HepG2 (cell line): ENCODE measurements at regions not wholly inside any gene's neighbourhood (a gene's known extent, or its start where the extent isn't known, plus 50 kb on each side); places are given as distances from the start of the nearest gene placed in this dataset.

ENCODE experiments used
- ATAC-seq: fragments of 200-7000 bp; cut with Tn5 transposase; 3 replicates; pipeline ENCODE4 v1.9.1; 2020; ENCODE audit warnings: mild to moderate bottlenecking, moderate library complexity
- BruUV-seq: library from RNA; stranded (reverse); fragments of 400-500 nt; replicated peaks from 2 replicates; lab custom pipeline; 2021; lab: Mats Ljungman, UMichigan
- CTCF ChIA-PET: fragments of 300-600 bp; formaldehyde crosslinking; extraction: SDS; loops from one replicate; lab custom pipeline; 2021; ENCODE audit warnings: low total read pairs, inconsistent platforms, low intra/inter-chr PET ratio; lab: Yijun Ruan, JAX
- POLR2A ChIA-PET: fragments of 350-600 bp; sonication (Branson Sonifier 250); formaldehyde crosslinking; loops from one replicate; lab custom pipeline; 2020; ENCODE audit warnings: antibody characterized with exemption, inconsistent platforms; lab: Yijun Ruan, JAX
- DNase-seq: peaks from one replicate; pipeline ENCODE4 v3.0.0-alpha.2; 2015; ENCODE audit warnings: low spot score
- FAIRE-seq: peaks from 3 replicates; lab custom pipeline; 2011; peaks lifted over from hg19 to GRCh38; lab: Jason Lieb, UNC
- H2AFZ ChIP-seq: one replicate; pipeline ENCODE4 v1.6.1; 2011; ENCODE audit warnings: low read length, inconsistent platforms
- H3K27ac ChIP-seq: fragments of 300-600 bp; 3 replicates; pipeline ENCODE4 v1.8.0; 2011; ENCODE audit warnings: mixed run types, mild to moderate bottlenecking, mixed read lengths, low read length, inconsistent platforms; ENCODE audit not compliant: insufficient read depth; ENCODE audit errors: extremely low read length
- H3K27me3 ChIP-seq, 2 experiments: fragments of 200-600 bp in 1 of 2; 2 replicates in 1 of 2; 3 replicates in 1 of 2; pipeline versions ENCODE4 v1.6.0 to v1.8.0; 2011; ENCODE audit warnings: low read length in 2 of 2, mild to moderate bottlenecking in 2 of 2, moderate library complexity in 2 of 2, inconsistent platforms in 1 of 2; ENCODE audit not compliant: insufficient read depth in 2 of 2, control insufficient read depth in 1 of 2
- H3K36me3 ChIP-seq, 2 experiments: fragments of 200-600 bp in 1 of 2; replicated peaks in 1 of 2; 2 replicates in 1 of 2; 3 replicates in 1 of 2; pipeline versions ENCODE4 v1.5.1 to v1.8.0; 2011; ENCODE audit warnings: low read length in 2 of 2, inconsistent platforms in 1 of 2; ENCODE audit not compliant: insufficient read depth in 2 of 2, control insufficient read depth in 1 of 2
- H3K4me1 ChIP-seq: 2 replicates; pipeline ENCODE4 v1.5.1; 2012; ENCODE audit warnings: low read length, inconsistent platforms; ENCODE audit not compliant: insufficient read depth
- H3K4me2 ChIP-seq: 2 replicates; pipeline ENCODE4 v1.6.0; 2011; ENCODE audit warnings: low read depth, low read length, inconsistent platforms
- H3K4me3 ChIP-seq, 3 experiments: fragments of 200-600 bp in 1 of 3; sonication (generic), shearing (Covaris generic) in 1 of 3; replicated peaks in 1 of 3; 2 replicates each; pipeline ENCODE4 v1.5.1; 2011 to 2016; ENCODE audit warnings: low read length in 3 of 3, inconsistent platforms in 2 of 3, low read depth in 2 of 3, mild to moderate bottlenecking in 2 of 3, control low read depth in 1 of 3, mixed read lengths in 1 of 3; ENCODE audit not compliant: insufficient read depth in 1 of 3
- H3K79me2 ChIP-seq: one replicate; pipeline ENCODE4 v1.6.1; 2011; ENCODE audit warnings: low read length, inconsistent platforms; ENCODE audit not compliant: insufficient read depth
- H3K9ac ChIP-seq: 2 replicates; pipeline ENCODE4 v1.6.0; 2011; ENCODE audit warnings: mild to moderate bottlenecking, low read depth, low read length, inconsistent platforms; ENCODE audit not compliant: insufficient read depth
- H3K9me3 ChIP-seq: 2 replicates; pipeline ENCODE4 v1.5.1; 2012; ENCODE audit warnings: mild to moderate bottlenecking, low read length
- H4K20me1 ChIP-seq: 2 replicates; pipeline ENCODE4 v1.6.0; 2011; ENCODE audit warnings: inconsistent platforms, mild to moderate bottlenecking, low read length, moderate library complexity; ENCODE audit not compliant: insufficient read depth
- ATF3 ChIP-seq: sonication (generic); formaldehyde crosslinking; IDR thresholded peaks from 2 replicates; pipeline ENCODE4 v1.4.0; 2020; ENCODE audit warnings: missing genetic modification reagents
- CBFB ChIP-seq: sonication (generic); formaldehyde crosslinking; IDR thresholded peaks from 2 replicates; pipeline ENCODE4 v1.4.0; 2020; ENCODE audit warnings: missing genetic modification reagents
- CHD2 ChIP-seq: IDR thresholded peaks from 2 replicates; pipeline ENCODE4 v1.6.1; 2011; ENCODE audit warnings: low read depth, low read length, improper control_type of control experiment
- FIP1L1 ChIP-seq: fragments of 200-400 bp; formaldehyde crosslinking; IDR thresholded peaks from 2 replicates; pipeline ENCODE4 v1.6.1; 2018; ENCODE audit warnings: low read depth, mild to moderate bottlenecking, low read length, moderate library complexity, borderline replicate concordance; ENCODE audit not compliant: insufficient read depth
- GTF3A ChIP-seq: sonication (generic); formaldehyde crosslinking; conservative IDR thresholded peaks from 2 replicates; pipeline ENCODE4 v1.4.0; 2020; ENCODE audit warnings: mild to moderate bottlenecking, missing genetic modification reagents
- JUND ChIP-seq: sonication (generic); formaldehyde crosslinking; IDR thresholded peaks from 2 replicates; pipeline ENCODE4 v1.8.0; 2022; ENCODE audit warnings: mild to moderate bottlenecking, missing genetic modification reagents
- MTA1 ChIP-seq: sonication (generic); formaldehyde crosslinking; IDR thresholded peaks from 2 replicates; pipeline ENCODE4 v1.4.0; 2020; ENCODE audit warnings: missing genetic modification reagents, mild to moderate bottlenecking, borderline replicate concordance
- PRMT3 ChIP-seq: sonication (generic); formaldehyde crosslinking; IDR thresholded peaks from 2 replicates; pipeline ENCODE4 v1.8.1; 2022; ENCODE audit warnings: low read depth, mild to moderate bottlenecking, moderate library complexity, missing genetic modification reagents, borderline replicate concordance
- RFXANK ChIP-seq: IDR thresholded peaks from 2 replicates; pipeline ENCODE4 v1.6.1; 2016
- SMAD1 ChIP-seq: sonication (generic); formaldehyde crosslinking; IDR thresholded peaks from 2 replicates; pipeline ENCODE4 v1.4.0; 2020; ENCODE audit warnings: missing genetic modification reagents, low read depth, mild to moderate bottlenecking, borderline replicate concordance
- TRIM24 ChIP-seq: sonication (generic); formaldehyde crosslinking; IDR thresholded peaks from 2 replicates; pipeline ENCODE4 v1.8.0; 2022; ENCODE audit warnings: mild to moderate bottlenecking, missing genetic modification reagents
- ZNF10 ChIP-seq: sonication (generic); formaldehyde crosslinking; IDR thresholded peaks from 2 replicates; pipeline ENCODE4 v1.4.0; 2020; ENCODE audit warnings: mild to moderate bottlenecking, low read depth, missing genetic modification reagents, borderline replicate concordance
- ZNF724P ChIP-seq: sonication (generic); formaldehyde crosslinking; IDR thresholded peaks from 2 replicates; pipeline ENCODE4 v1.8.0; 2022; ENCODE audit warnings: missing genetic modification reagents, borderline replicate concordance
- WGBS: methylation state at CpG from one replicate; pipeline ENCODE4 v1.1.6; 2017; ENCODE audit warnings: low lambda C conversion rate; 5-methylcytosine and 5-hydroxymethylcytosine counted together
- in situ Hi-C: cut with HindIII; loops from 2 replicates; pipeline ENCODE4 v1.10.0; 2017; ENCODE audit warnings: low pct_unique_long_range_greater_than_20kb; ENCODE audit not compliant: extremely low pct_ligation_motif_present
- intact Hi-C: fragments of 100-400 bp; cut with micrococcal nuclease; formaldehyde crosslinking; loops from one replicate; pipeline ENCODE4 v1.10.0; 2022; ENCODE audit not compliant: unreplicated experiment
- TF ChIP-seq, protein P1 (sequence below): sonication (generic); formaldehyde crosslinking; IDR thresholded peaks from 2 replicates; pipeline ENCODE4 v1.8.1; 2023; ENCODE audit warnings: mild to moderate bottlenecking, missing genetic modification reagents, borderline replicate concordance
- TF ChIP-seq, protein P2 (sequence below): fragments of 450-650 bp; IDR thresholded peaks from 2 replicates; pipeline ENCODE4 v1.6.1; 2017; ENCODE audit warnings: mild to moderate bottlenecking

DNA sequence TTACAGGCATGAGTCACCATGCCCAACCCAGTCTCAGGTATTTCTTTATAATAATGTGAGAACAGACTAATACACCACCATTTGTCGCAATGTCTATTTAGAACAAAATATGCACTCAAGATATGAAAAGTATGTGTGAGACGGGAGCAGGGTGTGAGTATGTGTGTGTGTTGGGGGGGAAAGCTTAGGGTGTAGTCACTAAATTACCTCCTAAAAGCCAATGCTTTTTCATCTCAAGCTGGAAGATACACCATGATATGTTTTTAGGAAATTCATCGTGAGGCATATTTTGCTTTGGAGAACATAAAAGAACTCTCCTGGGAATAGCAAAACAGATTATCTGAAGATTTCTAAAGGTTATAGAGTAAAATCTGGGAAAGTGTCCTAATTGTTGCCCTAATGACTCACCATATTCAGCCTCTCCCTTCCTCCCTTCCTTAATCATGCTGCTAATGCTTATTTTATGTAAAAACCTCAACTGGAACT, 262.7 kb downstream of the PDHA2 start:
- H4K20me1 ChIP-seq: no peaks in the 10 kb centered on the region
- TF ChIP-seq FIP1L1 (no peak), JUND (CRISPR knock-in tag) (no peak), RFXANK (no peak), CBFB (CRISPR knock-in tag) (no peak)
- TF ChIP-seq, all 625 proteins: peak for 0
- H3K4me3 ChIP-seq: no peak overlapping the region
- POLR2A ChIA-PET: no interaction called here
- ATAC-seq (no peak), FAIRE-seq (no peak), DNase-seq (no peak)
- CTCF ChIA-PET: no interaction called here
- H3K27ac ChIP-seq: no peak overlapping the region
- H3K27me3 ChIP-seq: no peaks in the 10 kb centered on the region
- BruUV-seq: no TSS peak
- intact Hi-C loops (no loop called here), in situ Hi-C loops (no loop called here)
- H2AFZ ChIP-seq: no peak overlapping the region
- no peaks in the 10 kb centered on the region for H3K9me3 ChIP-seq
- no peaks in the 10 kb centered on the region for H3K36me3 ChIP-seq
- no peak overlapping the region for H3K9ac ChIP-seq
- no peaks in the 10 kb centered on the region for H3K4me1 ChIP-seq
- H3K79me2 ChIP-seq: no peaks in the 10 kb centered on the region
- H3K4me2 ChIP-seq: no peak overlapping the region
- 78% methylated on average over 3 of the region's 3 CpGs for whole genome bisulfite sequencing

DNA sequence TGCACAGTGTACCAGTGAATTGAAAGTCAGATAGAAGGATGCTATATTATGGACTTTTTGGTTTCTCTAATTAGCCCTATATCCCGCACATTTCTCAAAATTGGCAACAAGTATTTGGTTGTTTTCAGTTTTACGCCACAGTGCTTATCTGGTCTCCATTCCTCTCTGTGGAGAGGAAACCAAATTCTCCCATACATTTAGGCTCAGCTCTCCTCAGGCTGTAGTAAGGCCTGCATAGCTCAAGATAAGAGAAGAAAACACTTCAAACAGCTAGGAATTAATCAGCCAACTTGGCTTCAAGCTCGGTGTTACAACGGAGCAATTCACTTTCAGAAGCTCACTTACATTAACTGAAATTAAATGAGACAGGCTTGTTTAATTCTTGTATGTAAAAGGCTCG, 263.2 kb downstream of the PDHA2 start:
- in situ Hi-C loops (no loop called here), intact Hi-C loops (no loop called here)
- whole genome bisulfite sequencing: 2% methylated on average over 5 of the region's 5 CpGs
- no peak for ATAC-seq
- ChIA-PET CTCF (no interaction called here), POLR2A (no interaction called here)
- no peak for FAIRE-seq
- Histone ChIP-seq H3K9ac (no peak overlapping the region), H4K20me1 (no peaks in the 10 kb centered on the region), H3K4me3 (no peak overlapping the region), H3K27ac (no peak overlapping the region), H3K36me3 (no peaks in the 10 kb centered on the region), H2AFZ (no peak overlapping the region), H3K4me2 (no peak overlapping the region), H3K79me2 (no peaks in the 10 kb centered on the region), H3K9me3 (no peaks in the 10 kb centered on the region), H3K4me1 (no peaks in the 10 kb centered on the region), H3K27me3 (no peaks in the 10 kb centered on the region)
- no TSS peak for BruUV-seq
- no peak for DNase-seq
- no peak for TF ChIP-seq ZNF724P (CRISPR knock-in tag)
- TF ChIP-seq SMAD1 (CRISPR knock-in tag): no peak
- TF ChIP-seq MTA1: no peak
- TF ChIP-seq, protein P1, sequence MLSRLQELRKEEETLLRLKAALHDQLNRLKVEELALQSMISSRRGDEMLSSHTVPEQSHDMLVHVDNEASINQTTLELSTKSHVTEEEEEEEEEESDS: no peak
- TF ChIP-seq PRMT3 (CRISPR knock-in tag): no peak
- TF ChIP-seq, protein P2, sequence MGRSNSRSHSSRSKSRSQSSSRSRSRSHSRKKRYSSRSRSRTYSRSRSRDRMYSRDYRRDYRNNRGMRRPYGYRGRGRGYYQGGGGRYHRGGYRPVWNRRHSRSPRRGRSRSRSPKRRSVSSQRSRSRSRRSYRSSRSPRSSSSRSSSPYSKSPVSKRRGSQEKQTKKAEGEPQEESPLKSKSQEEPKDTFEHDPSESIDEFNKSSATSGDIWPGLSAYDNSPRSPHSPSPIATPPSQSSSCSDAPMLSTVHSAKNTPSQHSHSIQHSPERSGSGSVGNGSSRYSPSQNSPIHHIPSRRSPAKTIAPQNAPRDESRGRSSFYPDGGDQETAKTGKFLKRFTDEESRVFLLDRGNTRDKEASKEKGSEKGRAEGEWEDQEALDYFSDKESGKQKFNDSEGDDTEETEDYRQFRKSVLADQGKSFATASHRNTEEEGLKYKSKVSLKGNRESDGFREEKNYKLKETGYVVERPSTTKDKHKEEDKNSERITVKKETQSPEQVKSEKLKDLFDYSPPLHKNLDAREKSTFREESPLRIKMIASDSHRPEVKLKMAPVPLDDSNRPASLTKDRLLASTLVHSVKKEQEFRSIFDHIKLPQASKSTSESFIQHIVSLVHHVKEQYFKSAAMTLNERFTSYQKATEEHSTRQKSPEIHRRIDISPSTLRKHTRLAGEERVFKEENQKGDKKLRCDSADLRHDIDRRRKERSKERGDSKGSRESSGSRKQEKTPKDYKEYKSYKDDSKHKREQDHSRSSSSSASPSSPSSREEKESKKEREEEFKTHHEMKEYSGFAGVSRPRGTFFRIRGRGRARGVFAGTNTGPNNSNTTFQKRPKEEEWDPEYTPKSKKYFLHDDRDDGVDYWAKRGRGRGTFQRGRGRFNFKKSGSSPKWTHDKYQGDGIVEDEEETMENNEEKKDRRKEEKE: no peak
- TF ChIP-seq CHD2: no peak
- no peak for TF ChIP-seq TRIM24
- no peak for TF ChIP-seq GTF3A (CRISPR knock-in tag)
- no peak for TF ChIP-seq ATF3 (CRISPR knock-in tag)
- no peak for TF ChIP-seq ZNF10
